ENCODE measurements at regions not wholly inside any gene's neighbourhood (a gene's known extent, or its start where the extent isn't known, plus 50 kb on each side); places are given as distances from the start of the nearest gene placed in this dataset.

- TF ChIP-seq, protein P1, sequence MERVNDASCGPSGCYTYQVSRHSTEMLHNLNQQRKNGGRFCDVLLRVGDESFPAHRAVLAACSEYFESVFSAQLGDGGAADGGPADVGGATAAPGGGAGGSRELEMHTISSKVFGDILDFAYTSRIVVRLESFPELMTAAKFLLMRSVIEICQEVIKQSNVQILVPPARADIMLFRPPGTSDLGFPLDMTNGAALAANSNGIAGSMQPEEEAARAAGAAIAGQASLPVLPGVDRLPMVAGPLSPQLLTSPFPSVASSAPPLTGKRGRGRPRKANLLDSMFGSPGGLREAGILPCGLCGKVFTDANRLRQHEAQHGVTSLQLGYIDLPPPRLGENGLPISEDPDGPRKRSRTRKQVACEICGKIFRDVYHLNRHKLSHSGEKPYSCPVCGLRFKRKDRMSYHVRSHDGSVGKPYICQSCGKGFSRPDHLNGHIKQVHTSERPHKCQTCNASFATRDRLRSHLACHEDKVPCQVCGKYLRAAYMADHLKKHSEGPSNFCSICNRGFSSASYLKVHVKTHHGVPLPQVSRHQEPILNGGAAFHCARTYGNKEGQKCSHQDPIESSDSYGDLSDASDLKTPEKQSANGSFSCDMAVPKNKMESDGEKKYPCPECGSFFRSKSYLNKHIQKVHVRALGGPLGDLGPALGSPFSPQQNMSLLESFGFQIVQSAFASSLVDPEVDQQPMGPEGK (CRISPR knock-in tag; IDR thresholded peaks at IDR 0.05; ENCODE audit: borderline replicate concordance) = no peak
- no peak for TF ChIP-seq ZNF8 (CRISPR knock-in tag; IDR thresholded peaks at IDR 0.05)
- no peak for TF ChIP-seq ZFP30 (CRISPR knock-in tag; IDR thresholded peaks at IDR 0.05)
- TF ChIP-seq, protein P2, sequence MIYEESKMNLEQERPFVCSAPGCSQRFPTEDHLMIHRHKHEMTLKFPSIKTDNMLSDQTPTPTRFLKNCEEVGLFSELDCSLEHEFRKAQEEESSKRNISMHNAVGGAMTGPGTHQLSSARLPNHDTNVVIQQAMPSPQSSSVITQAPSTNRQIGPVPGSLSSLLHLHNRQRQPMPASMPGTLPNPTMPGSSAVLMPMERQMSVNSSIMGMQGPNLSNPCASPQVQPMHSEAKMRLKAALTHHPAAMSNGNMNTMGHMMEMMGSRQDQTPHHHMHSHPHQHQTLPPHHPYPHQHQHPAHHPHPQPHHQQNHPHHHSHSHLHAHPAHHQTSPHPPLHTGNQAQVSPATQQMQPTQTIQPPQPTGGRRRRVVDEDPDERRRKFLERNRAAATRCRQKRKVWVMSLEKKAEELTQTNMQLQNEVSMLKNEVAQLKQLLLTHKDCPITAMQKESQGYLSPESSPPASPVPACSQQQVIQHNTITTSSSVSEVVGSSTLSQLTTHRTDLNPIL (CRISPR knock-in tag; IDR thresholded peaks at IDR 0.05; ENCODE audit: low read depth) = no peak
- TF ChIP-seq ZFP3 (CRISPR knock-in tag; IDR thresholded peaks at IDR 0.05) = no peak
- no peak for TF ChIP-seq PPARA (CRISPR knock-in tag; IDR thresholded peaks at IDR 0.05; ENCODE audit: borderline replicate concordance)
- TF ChIP-seq ISL1 (CRISPR knock-in tag; IDR thresholded peaks at IDR 0.05) = no peak
- no peak for TF ChIP-seq ZC3H10 (CRISPR knock-in tag; IDR thresholded peaks at IDR 0.05)
- no peak for TF ChIP-seq BACH2 (CRISPR knock-in tag; IDR thresholded peaks at IDR 0.05; ENCODE audit: borderline replicate concordance)
- TF ChIP-seq TSHZ2 (CRISPR knock-in tag; IDR thresholded peaks at IDR 0.05) = no peak
These were observed 261.0 kb upstream of the DDX18 start for GRCh38 chr2:117553448-117553847.
